HL-60 (cell line): ENCODE measurements at regions not wholly inside any gene's neighbourhood (a gene's known extent, or its start where the extent isn't known, plus 50 kb on each side); places are given as distances from the start of the nearest gene placed in this dataset.

Experiments
- CTCF ChIP-seq: IDR thresholded peaks from one replicate; pipeline ENCODE4 v1.5.1; 2011; ENCODE audit warnings: low read length, control low read depth, inconsistent platforms; ENCODE audit not compliant: insufficient read depth
- REST ChIP-seq: IDR thresholded peaks from 2 replicates; pipeline ENCODE4 v1.6.1; 2012; ENCODE audit warnings: low read depth; ENCODE audit not compliant: insufficient replicate concordance

- TF ChIP-seq REST (no peak), CTCF (no peak)
Measured at GRCh38 chr1:245091171-245091621, 63.6 kb upstream of the KIF26B start.
